ENCODE measurements at regions not wholly inside any gene's neighbourhood (a gene's known extent, or its start where the extent isn't known, plus 50 kb on each side); places are given as distances from the start of the nearest gene placed in this dataset.

DNA sequence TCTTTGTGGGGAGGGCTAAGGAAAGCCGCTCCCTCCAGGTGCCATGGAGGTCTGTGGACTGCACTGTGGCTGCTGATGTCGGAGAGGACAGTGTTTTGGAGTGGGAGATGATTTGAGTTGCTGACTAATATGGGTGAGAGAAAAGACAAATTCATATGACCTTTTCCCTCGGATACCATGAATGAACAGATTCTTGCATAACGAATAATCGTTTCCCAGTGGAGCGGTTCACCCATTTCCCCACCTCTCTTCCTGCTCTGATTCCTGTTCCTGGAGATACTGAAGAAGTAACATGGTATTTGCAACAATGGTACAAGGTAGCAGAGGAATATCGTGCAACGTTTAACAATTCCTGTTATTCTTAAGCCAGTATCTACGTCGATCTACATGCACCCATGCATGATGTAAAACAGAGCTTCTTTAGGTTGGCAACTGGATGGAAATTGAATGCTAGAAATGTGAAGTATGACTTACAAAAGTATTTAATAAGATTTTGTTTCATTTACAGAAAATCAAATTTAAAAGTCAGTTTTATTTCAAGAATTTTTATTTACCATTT is 227.1 kb downstream of the TOMM20 start:
- Histone ChIP-seq H3K36me3 (no peaks in the 10 kb centered on the region), H3K4me3 (no peak overlapping the region), H3K4me1 (peaks cover 8 to 15% of the 10 kb centered on the region in 2 donors), H3K9me3 (no peaks in the 10 kb centered on the region), H3K27me3 (no peaks in the 10 kb centered on the region), H3K27ac (no peak overlapping the region)
- ATAC-seq (no peak), DNase-seq (no peak)
- intact Hi-C loops (cut with DNase I): no loop called here
- no peak for TF ChIP-seq CTCF (IDR thresholded peaks at IDR 0.05)

DNA sequence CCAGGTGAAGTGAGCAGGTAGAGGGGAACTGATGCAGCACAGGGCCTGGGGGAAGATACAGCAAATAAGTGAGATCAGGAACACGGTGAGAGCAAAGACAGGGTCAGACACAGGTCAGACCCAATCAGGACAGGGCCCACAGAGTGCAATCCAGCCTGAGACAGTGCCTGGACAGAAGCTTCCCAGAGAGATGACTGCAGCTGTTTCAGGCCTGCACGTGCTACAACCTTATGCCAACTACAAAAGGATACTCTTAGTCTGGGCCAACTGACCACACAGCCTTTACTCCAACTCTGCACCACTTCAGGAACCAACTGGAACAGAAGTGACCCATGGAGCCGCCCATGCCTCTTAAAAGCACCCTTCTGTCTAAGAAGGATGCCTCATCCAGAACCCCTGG is 228.0 kb downstream of the TOMM20 start:
- H3K9me3 ChIP-seq: no peaks in the 10 kb centered on the region
- intact Hi-C loops (cut with DNase I): no loop called here
- peaks cover 8 to 15% of the 10 kb centered on the region in 2 donors for H3K4me1 ChIP-seq
- no peak for ATAC-seq
- no peak for DNase-seq
- no peak overlapping the region for H3K27ac ChIP-seq
- H3K27me3 ChIP-seq: no peaks in the 10 kb centered on the region
- H3K36me3 ChIP-seq: no peaks in the 10 kb centered on the region
- H3K4me3 ChIP-seq: no peak overlapping the region
- no peak for TF ChIP-seq CTCF (IDR thresholded peaks at IDR 0.05)

- no peak for TF ChIP-seq CTCF (IDR thresholded peaks at IDR 0.05)
- Histone ChIP-seq H3K27me3 (no peaks in the 10 kb centered on the region), H3K9me3 (no peaks in the 10 kb centered on the region), H3K4me1 (peaks cover 8 to 15% of the 10 kb centered on the region in 2 donors), H3K27ac (peak overlapping the region in 1 of 2 donors; percentile 54), H3K4me3 (no peak overlapping the region), H3K36me3 (no peaks in the 10 kb centered on the region)
- DNase-seq (no peak), ATAC-seq (no peak)
- intact Hi-C loops (cut with DNase I): no loop called here
Measured at GRCh38 chr1:234899730-234900072, 228.9 kb downstream of the TOMM20 start.

GRCh38 chr1:234899041-234899729 is 229.5 kb downstream of the TOMM20 start:
- DNase-seq (peak in 2 of 4 donors; percentile 62 to 68), ATAC-seq (peak; percentile 93)
- Histone ChIP-seq H3K36me3 (no peaks in the 10 kb centered on the region), H3K27me3 (no peaks in the 10 kb centered on the region), H3K9me3 (no peaks in the 10 kb centered on the region), H3K27ac (peak overlapping the region; percentile 54 to 79), H3K4me3 (no peak overlapping the region), H3K4me1 (peaks cover 8 to 15% of the 10 kb centered on the region in 2 donors)
- no peak for TF ChIP-seq CTCF (IDR thresholded peaks at IDR 0.05)
- intact Hi-C loops (cut with DNase I): no loop called here

DNA sequence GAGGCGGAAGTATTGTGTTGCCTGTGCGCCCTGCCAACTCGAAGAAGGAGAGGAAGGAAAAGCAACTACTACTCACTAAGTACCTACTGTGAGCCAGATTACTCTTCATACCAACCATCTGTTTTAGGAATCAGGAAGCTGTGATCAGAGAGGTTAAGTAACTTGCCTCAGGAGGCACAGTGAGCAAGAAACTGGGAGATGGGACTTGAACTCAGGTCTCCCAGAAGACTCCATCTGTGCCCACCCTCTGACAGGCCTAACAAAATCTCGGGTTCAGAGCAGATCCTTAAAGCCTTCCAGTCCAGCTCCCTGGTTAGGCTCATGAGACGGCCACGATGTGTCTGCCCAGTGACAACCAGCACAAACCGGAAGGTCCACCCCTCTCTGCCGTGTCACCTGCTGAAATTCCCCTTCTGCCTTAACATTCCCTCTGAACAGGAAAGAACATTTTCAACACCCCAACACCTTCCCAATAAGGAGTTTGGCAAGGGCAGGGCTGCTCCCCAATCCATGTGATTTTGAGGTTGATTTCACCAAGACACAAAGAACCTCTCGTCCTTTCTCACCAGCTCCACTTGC is 230.1 kb downstream of the TOMM20 start:
- Histone ChIP-seq H3K36me3 (no peaks in the 10 kb centered on the region), H3K4me3 (no peak overlapping the region), H3K27ac (peak overlapping the region; percentile 54 to 79), H3K27me3 (no peaks in the 10 kb centered on the region), H3K4me1 (peaks cover 8 to 21% of the 10 kb centered on the region in 2 donors), H3K9me3 (no peaks in the 10 kb centered on the region)
- DNase-seq (no peak), ATAC-seq (peak; percentile 37)
- TF ChIP-seq CTCF (IDR thresholded peaks at IDR 0.05): no peak
- intact Hi-C loops (cut with DNase I): no loop called here
